ENCODE measurements at regions not wholly inside any gene's neighbourhood (a gene's known extent, or its start where the extent isn't known, plus 50 kb on each side); places are given as distances from the start of the nearest gene placed in this dataset.

DNA sequence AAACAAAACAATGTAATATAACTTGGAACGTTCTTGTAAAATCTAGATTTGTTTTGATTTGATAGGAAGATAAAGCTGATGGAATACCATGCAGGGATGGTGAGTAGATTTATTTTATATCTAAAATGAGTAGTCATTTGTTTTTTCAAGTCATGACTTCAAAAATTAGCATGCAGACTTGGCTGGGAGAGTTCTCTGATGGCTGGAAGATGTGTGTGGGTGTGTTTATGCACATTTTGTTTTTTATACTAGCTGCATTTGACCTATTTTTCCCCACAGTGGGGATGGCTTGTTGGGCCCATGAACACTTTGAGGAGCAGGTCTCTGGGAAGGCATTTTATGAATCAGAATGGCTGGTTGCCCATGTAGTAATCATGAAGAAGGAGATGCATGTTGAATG, 109.2 kb downstream of the MTRR start:
- TF ChIP-seq CTCF (optimal IDR thresholded peaks at IDR 0.05 in 1 of 3, IDR thresholded peaks at IDR 0.05 in 1 of 3, conservative IDR thresholded peaks at IDR 0.05 in 1 of 3; ENCODE audit: extremely low read depth in 1 of 3, insufficient read depth in 2 of 3, low read length in 3 of 3) (no peak), EZH2 (IDR thresholded peaks at IDR 0.05; ENCODE audit: low read length) (no peak)

Data from keratinocyte (primary cell).